ENCODE measurements at regions not wholly inside any gene's neighbourhood (a gene's known extent, or its start where the extent isn't known, plus 50 kb on each side); places are given as distances from the start of the nearest gene placed in this dataset.

GRCh38 chr11:69974528-69974927 lies 103.6 kb upstream of the ANO1 start:
- DNase-seq (ENCODE audit: low read depth) = no peak

- DNase-seq (ENCODE audit: low read depth) = no peak
Observed at GRCh38 chr11:69975822-69976221, 102.3 kb upstream of the ANO1 start.

GRCh38 chr11:69976794-69977193 lies 101.3 kb upstream of the ANO1 start:
- no peak for DNase-seq (ENCODE audit: low read depth)

GRCh38 chr11:69977951-69978350 lies 100.2 kb upstream of the ANO1 start:
- no peak for DNase-seq (ENCODE audit: low read depth)

- no peak for DNase-seq (ENCODE audit: low read depth)
Observed at GRCh38 chr11:69978841-69979614, 99.1 kb upstream of the ANO1 start.

GRCh38 chr11:69979632-69980031 lies 98.5 kb upstream of the ANO1 start:
- DNase-seq (ENCODE audit: low read depth) = no peak

GRCh38 chr11:69981119-69981784 lies 96.9 kb upstream of the ANO1 start:
- DNase-seq (ENCODE audit: low read depth) = no peak

GRCh38 chr11:69982690-69983570 lies 95.2 kb upstream of the ANO1 start:
- DNase-seq (ENCODE audit: low read depth) = no peak

GRCh38 chr11:69983571-69983877 lies 94.6 kb upstream of the ANO1 start:
- DNase-seq (ENCODE audit: low read depth) = no peak

GRCh38 chr11:69983897-69984438 lies 94.1 kb upstream of the ANO1 start:
- DNase-seq (ENCODE audit: low read depth) = no peak

- no peak for DNase-seq (ENCODE audit: low read depth)
Observed at GRCh38 chr11:69984457-69985261, 93.5 kb upstream of the ANO1 start.

GRCh38 chr11:69985331-69985640 lies 92.8 kb upstream of the ANO1 start:
- DNase-seq (ENCODE audit: low read depth) = no peak

GRCh38 chr11:69985641-69986439 lies 92.3 kb upstream of the ANO1 start:
- no peak for DNase-seq (ENCODE audit: low read depth)

GRCh38 chr11:69986440-69986787 lies 91.7 kb upstream of the ANO1 start:
- DNase-seq (ENCODE audit: low read depth) = no peak

GRCh38 chr11:69986830-69987229 lies 91.3 kb upstream of the ANO1 start:
- no peak for DNase-seq (ENCODE audit: low read depth)

- DNase-seq (ENCODE audit: low read depth) = no peak
Observed at GRCh38 chr11:69992026-69992425, 86.1 kb upstream of the ANO1 start.

GRCh38 chr11:69992943-69993694 lies 85.0 kb upstream of the ANO1 start:
- no peak for DNase-seq (ENCODE audit: low read depth)

- no peak for DNase-seq (ENCODE audit: low read depth)
Observed at GRCh38 chr11:69994810-69995209, 83.3 kb upstream of the ANO1 start.

- no peak for DNase-seq (ENCODE audit: low read depth)
Observed at GRCh38 chr11:69995697-69996096, 82.4 kb upstream of the ANO1 start.

GRCh38 chr11:69996451-69996850 lies 81.7 kb upstream of the ANO1 start:
- no peak for DNase-seq (ENCODE audit: low read depth)

- no peak for DNase-seq (ENCODE audit: low read depth)
Observed at GRCh38 chr11:69997352-69997751, 80.8 kb upstream of the ANO1 start.

Measured in activated T-cell treated with anti-CD3 and anti-CD28 coated beads for 1 hour (primary cell).